GM19238 (cell line): ENCODE measurements at regions not wholly inside any gene's neighbourhood (a gene's known extent, or its start where the extent isn't known, plus 50 kb on each side); places are given as distances from the start of the nearest gene placed in this dataset.

Source experiments
- DNase-seq: peaks from one replicate; pipeline ENCODE4 v3.0.0; 2011; ENCODE audit warnings: low spot score; ENCODE audit not compliant: insufficient read length

DNA sequence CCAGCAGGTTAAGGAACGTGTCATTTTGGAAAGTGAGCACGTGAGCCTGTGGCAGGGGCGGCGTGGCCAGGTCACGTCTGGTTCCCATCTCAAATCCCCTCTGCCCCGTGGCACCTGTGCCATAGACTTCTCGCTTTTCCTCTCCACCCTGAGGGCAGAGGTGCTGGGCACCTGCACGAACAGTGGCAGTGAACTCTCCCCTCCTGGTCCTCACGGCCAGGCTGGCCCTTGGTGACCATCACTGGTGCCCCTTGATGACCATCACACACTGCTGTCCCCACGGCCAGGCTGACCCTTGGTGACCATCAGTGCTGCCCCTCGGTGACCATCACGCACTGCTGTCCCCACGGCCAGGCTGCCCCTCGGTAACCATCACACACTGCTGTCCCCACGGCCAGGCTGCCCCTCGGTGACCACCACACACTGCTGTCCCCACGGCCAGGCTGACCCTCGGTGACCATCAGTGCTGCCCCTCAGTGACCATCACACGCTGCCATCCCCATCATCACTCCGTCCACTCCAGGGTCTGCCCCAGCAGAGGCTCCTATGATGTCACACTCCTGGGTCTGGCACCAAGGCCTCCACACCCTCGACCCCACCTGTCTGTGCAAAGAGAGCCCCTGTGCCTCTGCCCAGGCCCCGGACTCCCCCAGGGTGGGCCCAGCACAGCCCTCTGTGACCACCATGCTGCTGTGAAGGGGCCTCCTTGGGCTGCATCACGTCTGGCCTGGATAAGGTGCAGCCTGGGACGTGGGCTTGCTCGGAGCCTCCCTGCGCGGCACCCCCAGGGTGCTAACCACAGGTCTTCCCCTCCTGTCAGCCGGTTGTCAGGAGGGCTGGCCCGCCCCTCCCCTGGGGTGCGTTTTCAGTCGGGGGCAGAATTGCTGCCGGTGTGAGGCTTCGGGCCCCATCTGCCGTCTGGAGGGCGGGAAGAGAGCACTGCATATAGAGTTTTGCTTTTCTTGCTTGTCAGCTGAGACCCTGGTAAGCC is 738.6 kb downstream of the BRD1 start:
- DNase-seq: no peak

GRCh38 chr22:49087716-49088601 is 739.7 kb downstream of the BRD1 start:
- DNase-seq: no peak

DNA sequence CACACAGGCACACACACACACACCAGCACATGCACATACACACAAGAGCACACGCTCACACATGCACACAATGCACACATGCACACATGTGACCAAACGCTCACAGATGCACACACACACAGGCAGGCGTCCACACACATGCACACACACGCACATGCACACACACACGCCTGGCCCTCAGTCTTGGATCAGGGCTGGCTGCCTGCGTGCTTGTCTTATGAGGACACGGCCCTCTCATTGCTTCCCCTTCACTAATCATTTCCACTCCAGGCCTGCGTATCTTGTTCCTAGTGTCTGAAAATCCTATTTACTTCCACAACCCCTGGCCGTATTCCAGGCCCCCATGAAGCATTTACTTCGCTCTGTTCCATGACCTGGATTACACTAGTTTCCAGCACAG is 740.5 kb downstream of the BRD1 start:
- no peak for DNase-seq

DNA sequence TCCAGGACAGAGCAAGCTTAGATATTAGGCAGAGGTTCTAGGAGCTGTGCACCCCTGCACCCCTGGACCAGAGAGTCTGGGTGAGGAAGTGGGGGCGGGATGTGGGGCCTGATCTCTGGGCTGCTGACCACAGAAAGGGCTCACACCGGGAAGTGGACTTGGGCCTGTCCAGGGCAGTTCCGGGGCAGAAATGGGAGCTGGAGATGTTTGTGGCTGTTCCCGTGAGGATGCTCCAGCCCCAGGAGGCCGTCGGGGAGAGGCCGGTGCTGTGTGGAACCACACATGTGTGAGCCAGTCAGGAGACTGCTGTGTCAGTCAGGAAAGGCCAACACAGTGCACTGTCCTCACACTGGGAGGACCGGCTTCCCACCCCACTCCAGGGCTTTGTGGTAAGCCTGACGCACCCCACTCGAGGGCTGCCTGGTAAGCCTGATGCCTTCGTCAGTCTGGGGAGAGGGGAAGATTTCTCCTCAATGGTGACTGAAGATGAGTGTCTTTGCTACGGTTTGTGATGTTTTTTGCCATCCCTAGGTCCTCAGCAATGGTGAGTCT is 741.0 kb downstream of the BRD1 start:
- no peak for DNase-seq

DNA sequence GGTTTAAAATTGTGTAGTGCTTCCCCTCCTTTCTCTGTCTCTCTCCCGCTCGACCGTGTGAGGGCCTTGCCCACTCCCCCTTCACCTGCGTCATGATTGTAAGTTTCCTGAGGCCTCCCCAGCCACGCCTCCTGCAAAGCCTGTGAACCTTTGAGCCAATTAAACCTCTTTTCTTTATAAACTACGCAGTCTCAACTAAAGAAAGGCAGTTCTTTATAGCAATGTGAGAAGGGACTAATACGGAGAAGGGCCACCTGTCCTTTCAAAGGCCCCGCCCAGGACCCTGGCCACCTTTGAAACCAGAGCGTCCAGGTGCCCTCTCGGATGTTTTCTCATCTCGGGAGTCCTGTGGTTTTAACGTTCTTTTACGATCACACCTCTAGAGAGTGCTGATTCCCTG is 741.5 kb downstream of the BRD1 start:
- DNase-seq: no peak

DNA sequence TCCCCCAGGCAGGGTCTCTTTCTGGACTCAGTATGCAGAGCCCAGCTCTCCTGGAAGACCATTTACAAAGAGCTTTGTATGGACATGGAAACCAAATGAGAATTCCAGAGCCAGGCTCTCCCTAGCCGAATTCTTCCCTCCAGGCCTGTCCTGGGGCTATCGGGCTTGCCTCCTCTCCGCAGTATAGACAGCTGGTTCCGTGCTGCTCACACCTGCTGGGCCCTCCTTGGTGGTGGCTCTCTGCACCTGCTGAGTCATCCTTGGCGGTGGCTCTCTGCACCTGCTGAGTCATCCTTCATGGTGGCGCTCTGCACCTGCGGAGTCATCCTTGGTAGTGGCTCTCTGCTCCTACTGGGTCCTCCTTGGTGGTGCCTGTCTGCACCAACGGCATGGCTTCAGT is 743.5 kb downstream of the BRD1 start:
- DNase-seq: no peak

DNA sequence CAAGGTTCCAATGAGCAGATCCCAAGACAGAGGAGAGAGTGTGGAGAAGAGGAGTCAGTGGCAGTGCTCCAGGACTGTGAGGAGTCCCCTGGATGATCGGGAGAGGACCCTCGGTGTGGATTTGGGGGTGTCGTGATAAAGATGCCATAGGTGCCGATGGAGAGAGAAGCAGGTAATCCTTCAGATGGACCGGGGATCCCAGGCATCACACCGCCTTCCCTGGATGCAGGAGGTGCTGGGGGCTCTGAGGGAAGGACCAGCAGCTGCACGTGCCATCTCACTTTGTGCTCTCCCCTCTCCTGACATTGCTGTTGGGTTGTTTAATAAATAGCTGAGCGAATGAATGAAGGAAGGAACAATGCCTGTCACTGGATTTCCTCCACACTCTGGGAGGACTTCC is 744.1 kb downstream of the BRD1 start:
- DNase-seq: no peak

DNA sequence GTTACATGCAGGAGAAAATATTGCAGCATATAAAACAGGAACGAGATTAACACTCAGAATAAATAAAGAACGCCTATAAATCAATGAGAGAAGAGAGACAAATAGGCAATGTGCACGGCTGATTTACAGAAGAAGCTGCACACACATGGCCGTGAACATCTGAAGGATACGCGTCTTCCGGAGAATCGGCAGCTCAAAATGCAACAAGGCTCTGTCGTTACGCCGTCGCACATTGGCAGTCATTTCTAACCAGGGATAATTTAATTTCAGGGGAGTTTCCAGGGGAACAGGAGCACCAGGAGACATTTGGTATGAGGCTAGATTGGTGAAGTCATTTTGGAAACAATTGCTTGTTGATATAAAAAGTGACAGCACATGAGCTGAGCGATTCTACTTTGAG is 745.2 kb downstream of the BRD1 start:
- DNase-seq: no peak

GRCh38 chr22:49081926-49082325 is 745.7 kb downstream of the BRD1 start:
- no peak for DNase-seq

GRCh38 chr22:49081261-49081666 is 746.4 kb downstream of the BRD1 start:
- DNase-seq: no peak

GRCh38 chr22:49080631-49081030 is 747.0 kb downstream of the BRD1 start:
- no peak for DNase-seq

- DNase-seq: no peak
These were observed 747.8 kb downstream of the BRD1 start for GRCh38 chr22:49079743-49080500.

GRCh38 chr22:49079027-49079725 is 748.5 kb downstream of the BRD1 start:
- no peak for DNase-seq

DNA sequence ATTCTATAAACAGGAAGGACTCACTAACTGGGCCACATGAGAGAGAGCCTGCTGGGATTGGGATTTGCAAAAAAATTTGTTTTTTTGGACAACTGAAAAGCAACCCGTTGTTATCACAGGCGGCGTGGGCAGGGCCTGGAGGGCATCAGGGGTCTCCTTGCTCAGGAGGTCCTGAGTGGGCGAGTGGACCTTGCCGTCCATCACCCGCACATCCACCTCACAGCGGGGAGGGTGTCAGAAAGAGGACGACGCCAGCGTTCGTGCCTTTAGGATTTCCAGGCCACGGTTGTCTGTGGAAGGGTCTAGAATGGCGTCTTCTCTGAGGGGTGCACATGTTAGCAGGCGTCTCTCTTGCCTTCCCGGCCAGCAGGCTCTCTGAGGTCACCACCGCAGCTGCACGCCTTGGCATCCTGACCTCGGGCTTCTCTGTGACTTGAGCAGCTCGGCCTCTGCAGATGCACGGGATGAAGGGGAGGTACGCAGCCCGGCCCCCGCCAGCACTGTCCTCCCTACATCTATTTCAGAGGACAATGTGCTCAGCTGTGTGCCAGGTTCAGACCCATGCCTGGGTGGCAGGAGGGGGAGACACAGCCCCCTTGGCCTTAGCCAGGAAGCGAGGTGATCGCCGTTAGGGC is 749.5 kb downstream of the BRD1 start:
- DNase-seq: no peak

DNA sequence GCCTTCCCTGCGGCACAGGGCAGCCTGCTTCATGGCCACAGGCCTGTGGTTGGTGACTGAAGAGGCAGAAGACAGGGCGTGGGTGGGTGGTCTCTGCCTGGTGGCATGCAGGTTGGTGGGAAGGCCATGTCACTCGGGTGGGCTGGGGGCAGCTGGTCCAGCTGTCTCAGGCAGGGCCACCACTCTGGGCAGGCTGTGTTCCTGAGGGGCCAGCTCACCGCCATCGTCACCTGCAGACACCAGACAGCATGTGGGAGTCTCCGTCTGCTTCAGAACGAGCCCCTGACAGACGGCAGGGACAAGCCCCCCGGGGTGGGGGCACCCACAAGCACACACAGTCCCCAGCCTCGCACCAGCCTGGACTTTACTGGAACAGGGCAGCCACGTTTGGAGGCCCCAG is 750.1 kb downstream of the BRD1 start:
- DNase-seq: no peak

DNA sequence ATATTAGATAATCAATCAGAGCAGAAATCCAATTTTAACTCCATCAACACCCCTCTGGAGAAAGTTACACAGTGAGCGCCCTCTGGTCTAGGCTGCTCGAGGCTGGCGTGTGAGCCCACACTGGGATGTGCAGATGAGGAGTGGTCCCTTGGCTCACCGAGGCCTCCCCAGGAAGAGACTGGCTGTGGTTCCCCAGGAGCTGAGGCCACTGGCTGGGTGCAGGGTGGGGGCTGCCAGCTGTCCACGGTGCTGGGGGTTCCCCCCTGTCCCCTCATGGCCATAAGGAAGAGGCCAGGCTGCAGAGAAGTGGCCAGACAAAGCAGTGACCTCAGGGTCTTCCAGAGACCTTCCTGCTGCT is 750.7 kb downstream of the BRD1 start:
- DNase-seq: no peak

DNA sequence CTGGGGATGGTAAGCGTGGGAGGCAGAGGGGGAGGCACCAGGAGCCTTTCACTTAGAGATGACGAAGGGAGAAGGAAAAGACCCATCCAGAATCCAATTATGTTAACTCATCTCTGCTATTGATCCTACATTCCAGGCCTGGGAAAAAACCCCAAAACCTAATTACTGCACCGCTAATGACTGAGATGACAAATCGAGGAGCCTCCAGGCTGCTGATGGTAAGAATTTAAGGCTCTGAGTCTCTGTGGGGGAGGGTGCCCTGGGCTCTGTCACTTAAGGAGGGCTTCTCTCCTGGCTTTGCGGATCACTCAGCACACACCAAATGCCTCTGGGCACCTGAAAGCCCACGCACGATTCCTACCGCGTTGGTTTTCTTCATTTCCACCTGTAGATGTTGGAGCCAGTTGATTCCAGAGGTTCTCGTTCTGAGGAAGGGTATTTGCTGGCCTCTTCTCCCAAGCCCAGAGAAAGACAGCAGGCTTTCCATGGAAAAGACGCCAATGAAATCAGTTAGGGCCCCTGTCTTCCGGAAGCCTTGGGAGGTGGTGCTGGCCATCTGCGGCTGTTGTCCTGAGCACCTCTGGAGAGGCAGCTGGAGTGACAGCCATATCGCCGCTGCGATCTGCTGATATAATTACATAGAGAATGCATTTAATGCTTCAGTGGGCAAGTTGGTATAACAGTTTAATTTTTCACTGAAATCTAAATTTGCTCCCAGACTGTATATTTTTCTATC is 751.2 kb downstream of the BRD1 start:
- no peak for DNase-seq

DNA sequence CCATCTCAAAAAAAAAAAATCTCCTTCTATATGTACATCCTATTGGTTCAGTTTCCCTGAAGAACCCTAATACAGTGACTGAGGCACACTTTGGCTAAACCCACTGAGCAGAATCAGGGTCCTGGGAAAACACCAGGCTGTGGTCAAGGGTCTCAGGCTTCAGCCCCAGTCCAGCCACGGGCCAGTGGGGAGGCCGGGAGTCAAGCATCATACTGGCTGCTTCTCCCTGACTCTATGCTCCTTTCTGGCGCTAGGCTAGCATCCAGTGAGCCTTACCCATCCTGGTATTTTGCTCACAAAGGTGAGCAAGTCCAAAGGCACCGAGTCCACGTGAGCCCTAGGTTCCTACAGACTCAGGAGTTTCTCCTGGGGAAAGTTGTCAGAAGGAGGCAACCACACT is 752.5 kb downstream of the BRD1 start:
- no peak for DNase-seq

GRCh38 chr22:49073873-49074417 is 753.7 kb downstream of the BRD1 start:
- DNase-seq: no peak
